ENCODE measurements at regions not wholly inside any gene's neighbourhood (a gene's known extent, or its start where the extent isn't known, plus 50 kb on each side); places are given as distances from the start of the nearest gene placed in this dataset.

- CTCF ChIA-PET: no interaction called here
- no peaks in the 10 kb centered on the region for H3K27me3 ChIP-seq (ENCODE audit: control insufficient read depth, insufficient read depth, low read length)
- no TSS peak for BruUV-seq (replicated peaks)
- in situ Hi-C loops (cut with HindIII; ENCODE audit: low pct_unique_long_range_greater_than_20kb, low sequenced_read_pairs): no loop called here
- no peaks in the 10 kb centered on the region for H3K9me3 ChIP-seq (ENCODE audit: control insufficient read depth, insufficient read depth, low read depth, low read length)
- no peak overlapping the region for H3K4me3 ChIP-seq (ENCODE audit: low read depth in 2 of 2, low read length in 2 of 2)
- POLR2A ChIA-PET: no interaction called here
- no peak for TF ChIP-seq TCF7L2 (IDR thresholded peaks at IDR 0.05; ENCODE audit: low read depth, low read length)
- no peak for TF ChIP-seq REST (IDR thresholded peaks at IDR 0.05; ENCODE audit: insufficient read depth in 1 of 2, low read depth in 2 of 2, low read length in 1 of 2)
- no peak for TF ChIP-seq SIN3A (IDR thresholded peaks at IDR 0.05; ENCODE audit: borderline replicate concordance, insufficient read depth, low read depth, low read length)
- H3K36me3 ChIP-seq (ENCODE audit: control insufficient read depth, insufficient read depth, low read length): no peaks in the 10 kb centered on the region
- intact Hi-C loops (cut with micrococcal nuclease; ENCODE audit: unreplicated experiment): no loop called here
- no peak for ATAC-seq
- no peak overlapping the region for H3K27ac ChIP-seq (ENCODE audit: low read length)
- H3K4me1 ChIP-seq (ENCODE audit: control insufficient read depth, insufficient read depth, low read length): no peaks in the 10 kb centered on the region
- DNase-seq (ENCODE audit: low read depth, low spot score): no peak
These were observed 100.4 kb downstream of the TTC6 start for GRCh38 chr14:37695866-37696265.

GRCh38 chr14:37697489-37698121 is 102.2 kb downstream of the TTC6 start:
- in situ Hi-C loops (cut with HindIII; ENCODE audit: low pct_unique_long_range_greater_than_20kb, low sequenced_read_pairs) (no loop called here), intact Hi-C loops (cut with micrococcal nuclease; ENCODE audit: unreplicated experiment) (no loop called here)
- no peak for ATAC-seq
- Histone ChIP-seq H3K9me3 (ENCODE audit: control insufficient read depth, insufficient read depth, low read depth, low read length) (no peaks in the 10 kb centered on the region), H3K27ac (ENCODE audit: low read length) (no peak overlapping the region), H3K4me1 (ENCODE audit: control insufficient read depth, insufficient read depth, low read length) (no peaks in the 10 kb centered on the region), H3K27me3 (ENCODE audit: control insufficient read depth, insufficient read depth, low read length) (no peaks in the 10 kb centered on the region), H3K36me3 (ENCODE audit: control insufficient read depth, insufficient read depth, low read length) (no peaks in the 10 kb centered on the region), H3K4me3 (ENCODE audit: low read depth in 2 of 2, low read length in 2 of 2) (no peak overlapping the region)
- BruUV-seq (replicated peaks): no TSS peak
- TF ChIP-seq TCF7L2 (IDR thresholded peaks at IDR 0.05; ENCODE audit: low read depth, low read length): no peak
- TF ChIP-seq POLR2AphosphoS5 (IDR thresholded peaks at IDR 0.05; ENCODE audit: low read depth, low read length): no peak
- no peak for TF ChIP-seq SIN3A (IDR thresholded peaks at IDR 0.05; ENCODE audit: borderline replicate concordance, insufficient read depth, low read depth, low read length)
- TF ChIP-seq CTCF (IDR thresholded peaks at IDR 0.05): no peak
- TF ChIP-seq REST (IDR thresholded peaks at IDR 0.05; ENCODE audit: insufficient read depth in 1 of 2, low read depth in 2 of 2, low read length in 1 of 2): no peak
- DNase-seq (ENCODE audit: low read depth, low spot score): no peak
- POLR2A ChIA-PET: no interaction called here
- CTCF ChIA-PET: no interaction called here
